GM18505 (cell line): ENCODE measurements at regions not wholly inside any gene's neighbourhood (a gene's known extent, or its start where the extent isn't known, plus 50 kb on each side); places are given as distances from the start of the nearest gene placed in this dataset.
"Not testable (repeated sequence)": the region's sequence is repeated elsewhere in the genome, so short reads cannot be mapped to it uniquely, and the experiment has no call there.

Experiments
- ATAC-seq: cut with Tn5 transposase; IDR thresholded peaks from one replicate; pipeline ENCODE4 v1.9.1; 2021; ENCODE audit not compliant: unreplicated experiment
- POLR2A ChIP-seq: IDR thresholded peaks from 4 replicates; pipeline ENCODE4 v1.6.1; 2011; ENCODE audit warnings: borderline replicate concordance; ENCODE audit not compliant: insufficient read depth, insufficient read length; ENCODE audit errors: extremely low read depth

DNA sequence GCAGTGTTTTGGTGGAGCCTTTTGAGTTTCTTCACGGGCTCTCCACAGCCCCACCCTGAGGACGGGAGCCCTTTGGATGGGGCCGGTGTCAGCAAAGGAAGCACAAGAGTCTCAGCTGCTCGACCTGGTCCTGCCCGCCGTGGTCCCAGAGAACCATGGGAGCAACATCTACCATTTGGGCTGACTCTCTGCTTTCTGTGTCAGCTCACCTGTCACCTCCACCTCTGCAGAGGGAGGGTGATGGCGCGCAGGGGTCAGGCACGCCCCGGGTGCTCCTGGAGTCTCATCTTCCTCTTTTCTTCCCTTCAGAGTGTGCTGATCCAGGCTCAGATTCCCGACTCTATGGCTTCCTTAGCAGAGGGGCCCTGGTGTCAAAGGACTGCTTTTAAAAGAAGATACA lies 171.7 kb downstream of the LAT start:
- no peak for ATAC-seq
- no peak for TF ChIP-seq POLR2A

DNA sequence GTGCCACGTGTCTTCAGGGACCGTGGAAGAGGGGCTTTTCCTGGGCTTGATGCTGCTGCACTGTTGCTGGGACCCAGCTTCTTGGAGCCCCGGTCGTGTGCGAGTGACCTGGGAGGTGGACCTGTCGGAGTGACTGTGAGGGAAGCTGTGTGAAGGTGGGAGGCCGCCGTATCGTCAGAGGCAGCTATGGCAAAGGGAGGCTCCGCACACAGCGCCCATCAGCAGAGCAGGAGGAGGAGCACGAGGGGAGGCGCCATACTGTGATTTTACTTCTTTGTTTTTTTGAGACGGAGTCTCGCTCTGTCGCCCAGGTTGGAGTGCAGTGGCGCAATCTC lies 171.0 kb downstream of the LAT start:
- not testable (repeated sequence) for ATAC-seq

DNA sequence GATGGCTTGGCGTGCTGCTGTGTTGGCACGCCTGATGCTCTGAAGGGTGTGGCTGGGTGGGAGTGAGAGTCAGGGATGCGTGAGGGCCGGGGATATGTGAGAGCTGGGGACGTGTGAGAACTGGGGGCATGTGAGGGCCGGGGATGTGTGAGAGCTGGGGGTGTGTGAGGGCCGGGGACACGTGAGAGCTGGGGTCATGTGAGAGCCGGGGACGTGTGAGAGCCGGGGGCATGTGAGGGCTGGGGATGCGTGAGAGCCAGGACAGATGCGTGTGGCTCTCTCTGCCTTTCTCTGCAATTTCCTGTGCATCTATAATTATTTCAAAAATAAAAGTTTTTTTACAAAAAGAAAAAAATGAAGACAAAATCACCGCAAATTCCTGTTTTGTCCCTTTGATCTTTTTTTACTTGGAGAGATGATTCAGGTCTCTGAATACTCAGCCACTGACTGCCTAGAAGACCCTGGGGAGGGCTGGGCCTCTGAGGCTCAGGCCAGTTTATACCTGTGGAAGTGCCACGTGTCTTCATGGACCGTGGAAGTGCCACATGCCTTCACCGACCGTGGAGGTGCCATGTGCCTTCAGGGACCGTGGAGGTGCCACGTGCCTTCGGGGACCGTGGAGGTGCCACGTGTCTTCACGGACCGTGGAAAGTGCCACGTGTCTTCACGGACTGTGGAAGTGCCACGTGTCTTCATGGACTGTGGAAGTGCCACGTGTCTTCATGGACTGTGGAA lies 170.4 kb downstream of the LAT start:
- ATAC-seq = not testable (repeated sequence)

DNA sequence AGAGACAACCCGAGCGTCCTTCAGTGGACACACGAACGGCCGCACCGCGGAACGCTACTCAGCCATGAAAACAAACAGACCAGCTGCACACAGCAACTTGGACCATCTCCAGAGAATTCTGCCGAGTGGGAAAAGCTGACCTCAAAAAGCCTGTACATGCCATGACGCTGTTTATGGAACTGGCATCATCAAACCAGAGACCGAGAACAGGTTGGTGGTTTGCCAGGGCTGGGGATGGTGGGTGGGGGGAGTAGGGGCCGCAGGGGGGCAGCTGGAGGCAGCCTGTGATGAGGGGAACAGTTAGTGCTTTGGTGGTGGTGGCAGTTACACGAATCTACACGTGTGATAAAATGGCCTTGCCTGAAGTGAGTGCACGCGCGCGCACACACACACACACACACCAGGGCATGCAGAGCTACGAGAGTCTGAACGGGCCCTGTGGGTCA lies 169.8 kb downstream of the LAT start:
- no peak for TF ChIP-seq POLR2A
- ATAC-seq = no peak

DNA sequence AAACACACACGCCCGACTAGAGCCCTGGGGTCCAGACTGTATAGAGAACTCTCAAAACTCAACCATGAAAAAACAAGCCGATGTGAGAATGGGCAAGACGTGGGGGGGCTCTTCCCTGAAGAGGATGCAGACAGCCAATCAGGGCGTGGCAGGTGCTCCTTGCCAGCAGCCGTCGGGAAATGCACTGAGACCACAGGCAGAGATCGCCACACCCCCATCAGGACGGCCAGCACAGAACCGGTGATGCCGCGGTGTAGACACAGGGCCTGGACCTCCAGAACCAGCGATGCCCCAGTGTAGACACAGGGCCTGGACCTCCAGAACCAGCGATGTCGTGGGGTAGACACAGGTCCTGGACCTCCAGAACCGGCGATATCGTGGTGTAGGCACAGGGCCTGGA lies 169.2 kb downstream of the LAT start:
- ATAC-seq = no peak
- TF ChIP-seq POLR2A = no peak

DNA sequence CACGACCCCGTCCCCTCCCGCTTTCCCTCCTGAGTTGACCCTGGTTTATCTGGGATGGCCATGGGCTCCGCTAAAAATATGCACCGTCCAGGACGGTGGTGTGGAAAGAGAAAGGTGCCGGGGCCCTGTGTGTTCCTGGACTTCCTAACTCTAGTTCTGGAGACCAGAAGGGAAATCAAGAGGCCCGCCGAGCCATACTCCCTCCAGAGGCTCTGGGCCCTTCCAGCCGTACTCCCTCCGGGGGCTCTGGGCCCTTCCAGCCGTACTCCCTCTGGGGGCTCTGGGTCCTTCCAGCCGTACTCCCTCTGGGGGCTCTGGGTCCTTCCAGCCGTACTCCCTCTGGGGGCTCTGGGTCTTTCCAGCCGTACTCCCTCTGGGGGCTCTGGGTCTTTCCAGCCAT lies 168.5 kb downstream of the LAT start:
- not testable (repeated sequence) for ATAC-seq

DNA sequence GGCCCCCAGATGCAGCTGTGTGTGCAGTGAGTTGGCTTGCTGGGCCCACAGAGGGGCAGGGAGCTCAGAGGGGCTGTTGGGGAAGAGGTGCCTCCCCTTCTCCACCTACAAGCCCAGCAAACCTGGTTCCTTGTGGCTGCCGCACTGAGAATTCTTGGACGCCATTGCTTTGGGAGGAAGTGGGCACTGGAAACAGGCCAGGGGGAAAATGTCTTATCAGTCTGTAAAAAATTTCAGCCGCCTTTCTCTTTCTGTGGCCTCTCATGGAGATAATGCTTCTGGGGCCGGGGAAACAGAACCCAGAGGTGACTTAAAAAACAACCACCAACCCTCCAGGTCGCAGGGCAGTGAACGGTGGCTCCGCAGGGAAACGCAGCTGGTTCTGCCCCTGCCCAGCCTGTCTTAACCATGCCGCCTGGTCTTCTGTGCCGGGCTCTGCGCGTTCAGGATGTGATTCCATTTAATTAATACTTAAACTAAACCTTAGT lies 167.7 kb downstream of the LAT start:
- ATAC-seq = not testable (repeated sequence)

DNA sequence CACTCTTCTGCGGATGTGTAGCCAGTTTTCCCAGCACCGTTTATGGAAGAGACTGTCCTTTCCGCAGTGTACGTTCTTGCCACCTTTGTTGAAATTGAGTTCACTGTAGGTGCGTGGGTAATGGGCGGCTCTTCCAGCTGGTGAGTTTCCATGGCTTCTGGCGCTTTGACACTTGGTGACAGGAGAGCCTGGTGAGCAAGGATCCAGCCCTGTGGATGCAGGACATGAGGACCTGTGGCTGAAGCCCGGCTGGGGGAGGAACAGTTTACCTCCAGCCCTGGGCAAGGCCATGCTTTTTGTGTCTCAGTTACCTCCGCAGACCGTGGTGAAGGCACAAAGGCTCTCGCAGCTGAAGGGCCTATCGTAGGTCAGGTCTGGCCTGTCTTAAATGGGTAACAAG lies 166.5 kb downstream of the LAT start:
- no peak for ATAC-seq
- TF ChIP-seq POLR2A = no peak

DNA sequence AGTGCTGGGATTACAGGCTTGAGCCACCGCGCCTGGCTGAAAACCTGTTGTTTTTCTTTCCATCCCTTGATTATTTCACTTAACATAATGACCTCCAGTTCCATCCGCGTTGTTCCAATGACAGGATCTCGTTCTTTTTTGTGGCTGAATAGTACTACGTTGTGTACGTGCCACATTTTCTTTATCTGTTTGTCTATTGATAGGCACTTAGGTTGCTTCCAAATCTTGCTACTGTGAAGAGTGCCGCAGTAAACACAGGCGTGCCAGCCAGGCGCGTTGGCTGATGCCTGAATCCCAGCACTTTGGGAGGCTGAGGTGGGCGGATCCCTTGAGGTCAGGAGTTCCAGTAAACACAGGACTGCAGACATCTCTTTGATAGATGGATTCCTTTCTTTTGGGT lies 165.1 kb downstream of the LAT start:
- ATAC-seq = not testable (repeated sequence)

DNA sequence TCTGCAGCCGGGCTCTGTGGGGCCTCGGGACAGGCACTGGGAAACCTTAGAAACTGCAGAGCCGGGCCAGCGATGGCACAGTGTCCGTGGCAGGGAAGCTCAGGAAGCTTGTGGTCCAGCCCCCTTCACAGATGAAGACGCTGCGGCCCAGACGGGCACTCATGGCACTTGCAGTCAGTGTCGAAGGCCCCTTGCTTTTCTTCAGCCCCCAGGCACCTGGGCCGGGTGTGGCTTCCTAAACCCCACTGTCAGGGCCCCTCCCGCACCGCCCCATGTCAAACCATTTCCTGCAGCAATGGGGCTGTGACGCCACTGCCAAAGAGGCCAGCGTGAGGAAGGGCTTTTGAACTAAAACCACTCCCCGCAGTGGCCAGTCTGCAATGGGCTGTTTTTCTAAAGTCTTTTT lies 164.0 kb downstream of the LAT start:
- no peak for ATAC-seq
- no peak for TF ChIP-seq POLR2A

DNA sequence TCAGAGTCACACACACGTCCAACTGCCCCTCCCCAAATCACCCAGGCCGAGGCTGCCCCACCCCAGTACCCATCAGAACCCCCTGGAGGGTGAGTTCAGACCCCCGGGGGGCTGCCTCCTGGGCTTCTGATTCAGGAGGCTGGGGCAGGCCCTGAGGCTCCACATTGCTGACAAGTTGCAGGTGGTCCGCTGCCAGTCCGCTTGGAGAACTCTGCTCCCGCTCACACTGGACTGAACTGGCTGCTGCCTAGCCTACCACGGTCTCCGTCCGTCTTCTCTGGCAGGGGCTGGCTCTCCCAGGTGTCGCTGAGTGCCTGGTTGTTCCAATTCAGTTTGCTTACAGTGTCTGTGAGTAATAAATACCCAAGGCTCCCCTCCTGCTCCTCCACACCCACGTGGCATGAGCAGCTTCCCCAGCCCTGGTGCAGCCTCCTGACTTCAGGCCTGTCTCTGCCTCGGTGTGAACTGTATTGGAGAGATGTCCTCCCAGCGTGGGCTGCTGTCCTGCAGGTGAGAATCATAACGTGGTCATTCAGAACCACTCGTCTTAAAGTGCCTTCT lies 163.4 kb downstream of the LAT start:
- no peak for TF ChIP-seq POLR2A

DNA sequence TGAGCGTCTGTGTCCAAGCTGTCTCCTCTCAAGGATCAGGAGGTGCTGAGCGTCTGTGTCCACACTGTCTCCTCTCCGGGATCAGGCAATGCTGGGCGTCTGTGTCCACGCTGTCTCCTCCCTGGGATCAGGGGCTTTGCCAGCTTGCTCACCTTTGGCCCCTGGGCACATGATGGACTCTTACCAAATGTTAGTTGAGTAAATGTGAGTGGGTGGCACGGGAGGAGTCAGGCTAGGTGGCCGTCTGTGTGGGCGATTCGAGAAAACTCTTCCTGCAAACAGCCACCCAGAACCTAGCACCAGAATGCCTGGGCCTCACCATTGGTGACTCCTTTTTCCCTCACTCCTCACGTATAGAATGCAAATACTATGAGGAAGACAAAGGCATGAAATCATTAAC lies 162.9 kb downstream of the LAT start:
- ATAC-seq = not testable (repeated sequence)

More for the DNA sequence above, 163.4 kb downstream of the LAT start:
- ATAC-seq = no peak

DNA sequence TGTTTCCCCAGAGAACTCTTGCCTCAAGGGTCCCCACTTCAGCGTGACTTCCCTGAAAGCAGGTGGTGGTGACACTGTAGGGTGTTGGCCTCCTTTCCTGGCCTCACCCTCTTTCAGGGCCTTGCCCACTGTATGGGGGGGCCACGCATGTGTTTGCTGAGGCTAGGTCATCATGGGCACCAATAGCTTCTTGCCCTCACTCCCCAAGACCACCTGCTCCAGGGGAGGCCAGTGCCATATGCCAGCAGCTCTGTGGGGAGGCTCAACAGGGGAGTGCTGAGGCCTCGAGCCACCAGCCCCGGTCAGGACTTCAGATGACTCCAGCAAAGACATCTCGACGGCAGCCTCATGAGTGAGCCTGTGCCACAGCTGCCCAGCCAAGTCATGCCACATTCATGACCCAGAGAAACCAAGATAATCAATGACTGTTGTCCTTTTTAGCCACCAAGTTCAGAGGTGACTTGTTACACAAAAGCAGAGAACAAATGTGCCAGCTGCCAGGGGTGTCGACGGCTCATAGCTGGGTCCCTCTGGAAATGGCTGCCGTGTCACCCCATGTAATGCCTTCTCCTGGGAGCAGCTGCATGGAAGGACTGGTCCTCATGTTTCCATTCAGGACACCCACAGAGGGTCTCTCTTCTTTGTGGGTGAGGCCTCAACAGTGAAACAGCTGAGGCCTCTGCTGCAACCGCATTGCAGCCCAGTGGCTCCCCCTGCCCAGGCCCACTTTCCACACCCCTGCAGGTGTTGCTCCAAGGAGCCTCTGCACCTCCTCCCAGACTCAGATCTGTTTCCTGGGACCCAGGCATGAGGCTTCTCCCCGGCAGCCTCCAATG lies 162.2 kb downstream of the LAT start:
- ATAC-seq = not testable (repeated sequence)

DNA sequence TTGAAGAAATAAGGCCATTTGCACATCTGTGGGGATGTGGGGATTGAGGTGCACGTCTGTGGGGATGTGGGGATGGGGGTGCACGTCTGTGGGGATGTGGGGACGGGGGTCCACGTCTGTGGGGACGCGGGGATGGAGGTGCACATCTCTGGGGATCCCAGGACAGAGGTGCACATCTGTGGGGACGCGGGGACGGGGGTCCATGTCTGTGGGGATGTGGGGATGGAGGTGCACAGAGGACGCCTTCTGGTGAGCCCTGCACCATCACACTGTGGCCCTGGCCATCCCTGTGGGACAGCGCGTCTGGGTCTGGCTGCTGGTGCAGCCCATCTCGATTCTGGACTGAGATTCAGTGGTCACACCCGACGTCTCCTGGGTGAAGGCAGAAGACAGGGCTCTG lies 161.4 kb downstream of the LAT start:
- no peak for ATAC-seq
- TF ChIP-seq POLR2A = no peak

DNA sequence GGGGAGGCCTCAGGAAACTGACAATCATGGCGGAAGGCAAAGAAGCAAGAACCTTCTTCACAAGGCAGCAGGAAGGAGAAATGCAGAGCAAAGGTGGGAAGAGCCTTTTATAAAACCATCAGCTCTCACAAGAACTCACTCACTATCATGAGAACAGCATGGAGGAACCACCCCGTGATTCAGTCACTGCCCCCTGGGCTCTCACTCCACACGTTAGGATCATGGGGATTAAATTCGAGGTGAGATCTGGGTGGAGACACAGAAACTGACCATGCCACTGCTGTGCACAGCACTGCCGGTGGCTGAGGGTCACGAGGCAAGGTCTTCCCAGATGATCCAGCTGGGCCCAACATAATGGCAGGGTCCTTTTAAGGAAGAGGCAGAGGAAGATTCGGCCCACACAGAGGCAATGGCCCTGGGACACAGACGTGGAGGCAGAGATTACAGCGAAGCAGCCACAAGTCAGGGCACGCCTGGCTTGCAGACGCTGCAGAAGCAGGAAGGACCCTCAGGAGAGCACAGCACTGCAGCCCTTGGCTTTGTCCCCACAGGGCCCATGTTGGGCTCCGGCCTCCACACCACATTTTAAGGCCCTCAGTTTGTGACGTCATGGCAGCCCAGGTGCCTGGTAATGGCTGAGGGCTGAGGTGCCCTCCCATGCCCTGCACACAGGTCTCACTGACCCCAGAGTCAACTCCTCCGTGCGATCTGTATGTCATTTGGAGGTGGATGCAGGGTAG lies 160.8 kb downstream of the LAT start:
- not testable (repeated sequence) for ATAC-seq

DNA sequence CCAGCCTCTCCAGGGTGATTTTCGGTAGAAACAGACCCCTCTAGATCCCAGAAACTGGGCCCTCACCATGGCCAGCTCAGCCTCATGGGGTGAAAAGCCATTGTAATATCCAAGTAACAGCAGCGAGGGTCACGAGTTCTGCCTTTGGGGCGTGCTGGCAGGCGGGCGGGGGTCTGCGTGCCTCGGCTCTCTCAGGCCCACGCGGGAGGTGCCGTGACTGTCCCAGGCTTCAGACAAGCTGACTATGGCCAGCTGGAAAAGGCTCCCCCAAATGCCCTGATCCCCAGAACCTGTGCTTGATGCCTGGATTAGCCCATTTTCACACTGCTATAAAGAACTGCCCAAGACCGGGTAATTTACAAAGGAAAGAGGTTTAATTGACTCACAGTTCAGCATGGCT lies 160.2 kb downstream of the LAT start:
- ATAC-seq = not testable (repeated sequence)

DNA sequence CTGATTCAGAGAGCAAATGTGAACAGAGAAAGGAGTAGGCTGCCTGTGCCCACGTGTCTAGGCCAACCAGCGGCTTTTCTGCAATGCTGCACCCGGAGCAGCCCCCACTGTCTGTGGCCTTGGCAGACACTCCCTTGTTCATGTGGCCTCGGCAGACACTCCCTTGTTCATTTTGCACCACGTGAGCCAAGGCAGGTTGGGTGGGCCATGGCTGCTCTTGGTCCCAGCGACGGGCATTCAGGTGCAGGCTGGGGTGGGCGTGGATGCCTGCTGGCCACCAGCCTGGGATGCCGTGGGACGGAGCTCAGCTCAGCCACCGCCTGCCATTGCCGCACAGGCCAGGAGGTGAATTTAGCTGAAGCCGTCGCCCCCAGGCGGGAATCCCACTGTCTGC lies 159.8 kb downstream of the LAT start:
- ATAC-seq = not testable (repeated sequence)

DNA sequence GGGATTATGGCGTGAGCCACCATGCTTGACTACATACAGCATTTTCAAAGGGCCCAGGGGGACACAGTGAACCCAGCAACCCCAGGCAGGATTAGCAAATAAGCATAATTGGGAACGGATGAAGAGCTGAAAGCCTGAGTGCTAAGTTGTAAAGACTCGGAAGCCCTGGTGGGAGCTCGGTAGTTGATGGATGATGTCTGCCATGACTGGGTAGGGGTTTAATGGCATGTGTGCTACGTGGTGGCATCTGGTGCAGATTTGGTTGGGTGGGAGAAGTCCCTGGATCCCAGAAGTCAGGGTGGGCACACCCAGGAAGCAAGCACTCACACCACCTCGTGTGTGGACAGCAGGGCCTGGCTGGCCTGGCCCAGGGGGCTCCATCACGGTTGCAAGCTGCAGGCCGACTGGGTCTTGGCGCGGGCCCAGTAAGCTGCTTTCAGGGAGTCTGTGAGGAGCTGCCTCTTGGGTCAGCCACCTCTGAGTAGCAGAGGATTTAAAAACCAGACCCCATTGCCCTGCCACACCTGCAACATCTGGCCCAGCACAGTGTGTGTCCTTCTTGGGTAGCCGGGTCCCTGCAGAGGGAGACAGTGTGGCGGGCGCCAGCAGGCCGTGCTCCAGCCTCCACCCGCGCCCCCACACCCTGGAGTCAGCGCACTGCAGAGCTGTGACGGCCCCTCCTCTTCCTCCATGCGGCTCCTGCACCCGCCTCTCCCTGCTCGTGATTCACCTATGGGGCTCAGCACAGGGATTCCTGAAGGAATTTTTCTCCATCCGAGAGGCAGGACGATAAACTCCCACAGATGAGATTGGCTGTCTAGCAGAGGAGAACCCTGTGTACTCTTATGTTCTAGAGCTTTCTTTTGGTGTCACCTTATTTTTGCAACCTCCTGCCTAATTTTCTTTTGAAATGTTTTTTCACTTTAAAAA lies 159.2 kb downstream of the LAT start:
- ATAC-seq = not testable (repeated sequence)

DNA sequence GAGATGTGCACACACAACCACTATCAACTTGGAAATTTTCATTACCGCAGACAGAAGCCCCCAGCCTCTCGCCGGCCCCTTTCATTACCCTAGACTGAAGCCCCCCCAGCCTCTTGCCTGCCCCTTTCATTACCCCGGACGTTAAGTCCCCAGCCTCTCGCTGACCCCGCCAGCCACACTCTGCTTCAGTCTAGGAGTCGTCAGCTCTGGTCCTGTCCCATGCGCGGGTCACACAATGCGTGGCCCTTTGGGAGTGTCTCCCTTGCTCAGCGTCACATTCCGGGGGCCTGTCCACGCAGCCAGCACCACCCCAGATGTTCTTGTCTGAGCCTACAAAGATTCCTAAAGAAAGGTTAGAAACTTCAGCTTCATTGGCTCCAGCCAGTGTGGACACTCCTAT lies 157.7 kb downstream of the LAT start:
- not testable (repeated sequence) for ATAC-seq
